Neural cell (in vitro differentiated cells): ENCODE measurements at regions not wholly inside any gene's neighbourhood (a gene's known extent, or its start where the extent isn't known, plus 50 kb on each side); places are given as distances from the start of the nearest gene placed in this dataset.

Experiments used
- H2AFZ ChIP-seq: fragments of 200-600, 300-800 bp; sonication (generic), shearing (Covaris generic); 2 replicates; pipeline ENCODE4 v1.6.0; 2014; ENCODE audit warnings: low read depth, mild to moderate bottlenecking, antibody characterized with exemption, low read length, moderate library complexity
- H3F3A ChIP-seq: fragments of 200-600 bp; shearing (Covaris generic); 2 replicates; pipeline ENCODE4 v1.6.1; 2016; ENCODE audit warnings: mild to moderate bottlenecking, moderate library complexity, mixed read lengths, antibody characterized with exemption, low read length; ENCODE audit not compliant: insufficient read depth, poor library complexity, severe bottlenecking
- H3K27ac ChIP-seq: fragments of 200-600, 300-800 bp; sonication (generic), shearing (Covaris generic); 2 replicates; pipeline ENCODE4 v1.5.1; 2014; ENCODE audit warnings: mild to moderate bottlenecking, low read length, moderate library complexity
- H3K27me3 ChIP-seq: fragments of 300-800, 200-600 bp; sonication (generic), shearing (Covaris generic); 2 replicates; pipeline ENCODE4 v1.6.0; 2014; ENCODE audit warnings: mild to moderate bottlenecking, low read depth, low read length, moderate library complexity; ENCODE audit not compliant: insufficient read depth
- H3K36me3 ChIP-seq: fragments of 300-800, 200-600 bp; sonication (generic), shearing (Covaris generic); 2 replicates; pipeline ENCODE4 v1.5.1; 2014; ENCODE audit warnings: mild to moderate bottlenecking, antibody characterized with exemption, low read length, moderate library complexity; ENCODE audit not compliant: insufficient read depth
- H3K4me2 ChIP-seq: fragments of 300-800, 200-600 bp; sonication (generic), shearing (Covaris generic); 2 replicates; pipeline ENCODE4 v1.6.0; 2014; ENCODE audit warnings: mild to moderate bottlenecking, low read length
- H3K4me3 ChIP-seq: fragments of 300-800, 200-600 bp; sonication (generic), shearing (Covaris generic); 2 replicates; pipeline ENCODE4 v1.5.1; 2014; ENCODE audit warnings: mild to moderate bottlenecking, low read length, moderate library complexity
- H3K79me2 ChIP-seq: fragments of 200-600 bp; shearing (Covaris generic); replicated peaks from 2 replicates; pipeline ENCODE4 v1.6.0; 2014; ENCODE audit warnings: mild to moderate bottlenecking, low read length, moderate library complexity; ENCODE audit not compliant: insufficient read depth
- H3K9ac ChIP-seq: fragments of 300-800, 200-600 bp; sonication (generic), shearing (Covaris generic); 2 replicates; pipeline ENCODE4 v1.6.1; 2016; ENCODE audit warnings: mild to moderate bottlenecking, low read length, mixed read lengths
- H3K9me2 ChIP-seq: fragments of 200-600 bp; shearing (Covaris generic); 2 replicates; pipeline ENCODE4 v1.6.1; 2016; ENCODE audit warnings: mild to moderate bottlenecking, low read length, mixed read lengths; ENCODE audit not compliant: insufficient read depth
- H3K9me3 ChIP-seq: fragments of 200-600, 300-800 bp; sonication (generic), shearing (Covaris generic); 2 replicates; pipeline ENCODE4 v1.6.1; 2016; ENCODE audit warnings: mild to moderate bottlenecking, mixed run types, low read length, moderate library complexity, mixed read lengths
- H4K20me1 ChIP-seq: fragments of 200-600 bp; shearing (Covaris generic); 2 replicates; pipeline ENCODE4 v1.6.1; 2016; ENCODE audit warnings: mild to moderate bottlenecking, mixed run types; ENCODE audit not compliant: insufficient read depth
- CTCF ChIP-seq: fragments of 450-650 bp; IDR thresholded peaks from 2 replicates; pipeline ENCODE4 v1.5.1; 2014; ENCODE audit warnings: antibody characterized with exemption, mild to moderate bottlenecking, moderate library complexity; ENCODE audit not compliant: poor library complexity, severe bottlenecking
- EP300 ChIP-seq: fragments of 450-650 bp; conservative IDR thresholded peaks from 2 replicates; pipeline ENCODE4 v1.6.1; 2014; ENCODE audit warnings: antibody characterized with exemption, mild to moderate bottlenecking, moderate library complexity; ENCODE audit not compliant: poor library complexity, severe bottlenecking
- EZH2 ChIP-seq: fragments of 200-600, 300-800 bp; shearing (Covaris generic), sonication (generic); IDR thresholded peaks from 2 replicates; pipeline ENCODE4 v1.6.1; 2014; ENCODE audit warnings: antibody characterized with exemption, low read length, borderline replicate concordance, mild to moderate bottlenecking; ENCODE audit not compliant: insufficient read depth, poor library complexity, severe bottlenecking
- MXI1 ChIP-seq: fragments of 450-650 bp; conservative IDR thresholded peaks from 2 replicates; pipeline ENCODE4 v1.6.1; 2014; ENCODE audit warnings: antibody characterized with exemption, mild to moderate bottlenecking; ENCODE audit not compliant: poor library complexity, severe bottlenecking
- POLR2AphosphoS5 ChIP-seq: IDR thresholded peaks from 2 replicates; pipeline ENCODE4 v1.6.1; 2012
- RAD21 ChIP-seq: fragments of 450-650 bp; conservative IDR thresholded peaks from 2 replicates; pipeline ENCODE4 v1.6.1; 2014; ENCODE audit warnings: antibody characterized with exemption, mild to moderate bottlenecking, moderate library complexity
- REST ChIP-seq: IDR thresholded peaks from 2 replicates; pipeline ENCODE4 v1.6.1; 2012; ENCODE audit warnings: borderline replicate concordance
- SMC3 ChIP-seq: fragments of 450-650 bp; conservative IDR thresholded peaks from 2 replicates; pipeline ENCODE4 v1.6.1; 2014; ENCODE audit warnings: antibody characterized with exemption, mild to moderate bottlenecking, moderate library complexity; ENCODE audit not compliant: poor library complexity

GRCh38 chr4:187109636-187110035, 386.0 kb upstream of the FAT1 start:
- H3K27me3 ChIP-seq, result no peaks in the 10 kb centered on the region
- no peaks in the 10 kb centered on the region for H3K9me2 ChIP-seq
- no peaks in the 10 kb centered on the region for H3K9me3 ChIP-seq
- TF ChIP-seq REST (no peak), POLR2AphosphoS5 (no peak), EZH2 (no peak), CTCF (no peak), MXI1 (no peak), RAD21 (no peak), EP300 (no peak), SMC3 (no peak)
- H4K20me1 ChIP-seq, result no peaks in the 10 kb centered on the region
- H3F3A ChIP-seq, result no peaks in the 10 kb centered on the region
- no peak overlapping the region for H3K27ac ChIP-seq
- H3K79me2 ChIP-seq, result no peaks in the 10 kb centered on the region
- H2AFZ ChIP-seq, result no peak overlapping the region
- H3K4me2 ChIP-seq, result no peak overlapping the region
- H3K4me3 ChIP-seq, result no peak overlapping the region
- no peaks in the 10 kb centered on the region for H3K36me3 ChIP-seq
- no peak overlapping the region for H3K9ac ChIP-seq

- H3F3A ChIP-seq, result no peaks in the 10 kb centered on the region
- no peak overlapping the region for H3K4me3 ChIP-seq
- H3K9me2 ChIP-seq, result no peaks in the 10 kb centered on the region
- no peak overlapping the region for H3K27ac ChIP-seq
- no peaks in the 10 kb centered on the region for H3K36me3 ChIP-seq
- H3K79me2 ChIP-seq, result no peaks in the 10 kb centered on the region
- no peaks in the 10 kb centered on the region for H3K27me3 ChIP-seq
- H3K9me3 ChIP-seq, result no peaks in the 10 kb centered on the region
- no peak overlapping the region for H3K9ac ChIP-seq
- no peak overlapping the region for H3K4me2 ChIP-seq
- TF ChIP-seq REST (no peak), RAD21 (no peak), EP300 (no peak)
- H2AFZ ChIP-seq, result no peak overlapping the region
- no peaks in the 10 kb centered on the region for H4K20me1 ChIP-seq
These were observed 394.5 kb upstream of the FAT1 start for GRCh38 chr4:187118166-187118565.
